ENCODE measurements at regions not wholly inside any gene's neighbourhood (a gene's known extent, or its start where the extent isn't known, plus 50 kb on each side); places are given as distances from the start of the nearest gene placed in this dataset.

DNA sequence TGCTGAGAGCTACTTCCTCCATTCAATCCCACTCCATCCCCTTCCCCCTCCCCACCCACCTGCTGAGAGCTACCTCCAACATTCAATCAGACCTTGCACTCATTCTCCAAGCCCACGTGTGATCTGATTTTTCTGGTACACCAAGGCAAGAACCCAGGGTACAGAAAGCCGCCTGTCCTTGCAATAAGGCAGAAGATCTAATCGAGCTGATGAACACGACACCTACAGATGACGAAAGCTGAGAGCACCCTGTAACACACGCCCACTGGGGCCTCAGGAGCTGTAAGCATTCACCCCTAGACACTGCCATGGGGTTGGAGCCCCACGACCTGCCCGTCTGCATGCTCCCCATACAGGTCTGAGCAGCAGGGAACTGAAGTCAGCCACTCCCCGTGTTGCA, 58.3 kb downstream of the TRIML1 start:
- DNase-seq (ENCODE audit: low read depth): no peak

DNA sequence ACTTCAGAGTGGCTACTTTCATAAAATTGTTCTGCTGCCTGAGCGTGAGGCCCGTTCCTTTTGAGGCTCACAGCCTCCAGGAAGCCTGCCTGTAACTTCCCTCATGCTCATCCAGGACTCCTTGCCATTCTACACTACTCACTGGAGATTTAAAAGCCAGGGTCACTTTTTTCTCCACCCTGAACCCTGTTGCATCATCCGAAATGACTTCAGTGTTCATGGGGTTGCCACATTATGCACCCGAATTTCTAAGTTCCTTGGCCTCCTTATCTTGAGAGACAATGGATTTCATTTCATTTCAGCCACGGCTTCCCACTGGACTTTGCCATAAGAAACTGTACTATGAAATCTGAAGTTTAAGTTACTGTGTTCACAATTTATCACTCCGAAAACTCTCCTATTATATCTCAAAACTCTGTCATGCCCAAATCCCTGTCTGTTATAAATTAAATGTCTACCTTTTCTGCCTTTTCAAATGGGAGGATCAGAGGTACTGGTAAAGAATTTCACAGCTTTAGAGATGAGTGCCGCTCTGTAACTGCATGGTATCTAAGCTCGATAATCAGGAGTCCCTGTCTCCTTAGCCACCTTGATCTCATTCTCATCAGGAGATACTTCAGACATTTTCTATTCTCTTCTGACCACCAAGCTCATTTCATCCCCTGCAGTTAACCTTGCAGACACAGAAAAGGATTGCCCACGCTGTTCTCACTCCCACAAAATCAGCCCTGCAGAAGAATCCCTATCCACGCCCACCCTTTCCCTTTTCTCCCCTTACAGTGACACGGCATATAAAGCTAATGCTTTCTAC, 59.9 kb downstream of the TRIML1 start:
- peak; percentile 42 for DNase-seq (ENCODE audit: low read depth)

DNA sequence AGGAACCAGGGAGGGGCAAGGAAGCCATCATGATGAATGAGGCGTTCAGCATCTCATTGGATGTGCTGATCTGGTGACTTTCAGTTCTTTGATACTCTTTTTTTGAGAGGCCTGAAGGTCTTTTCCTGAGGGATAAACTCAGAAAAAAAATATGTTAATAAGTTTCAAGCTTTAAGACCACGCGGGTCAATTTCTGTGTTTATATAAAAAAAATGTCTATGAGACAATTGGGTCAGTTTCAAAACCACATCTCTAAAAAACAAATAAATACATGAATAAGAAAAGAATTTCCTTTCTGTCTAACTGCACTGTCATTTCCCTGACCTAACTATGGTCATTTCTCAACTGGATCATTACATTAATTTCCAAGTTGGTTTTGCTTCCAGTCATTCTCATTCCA, 62.6 kb downstream of the TRIML1 start:
- DNase-seq (ENCODE audit: low read depth): peak; percentile 65

DNA sequence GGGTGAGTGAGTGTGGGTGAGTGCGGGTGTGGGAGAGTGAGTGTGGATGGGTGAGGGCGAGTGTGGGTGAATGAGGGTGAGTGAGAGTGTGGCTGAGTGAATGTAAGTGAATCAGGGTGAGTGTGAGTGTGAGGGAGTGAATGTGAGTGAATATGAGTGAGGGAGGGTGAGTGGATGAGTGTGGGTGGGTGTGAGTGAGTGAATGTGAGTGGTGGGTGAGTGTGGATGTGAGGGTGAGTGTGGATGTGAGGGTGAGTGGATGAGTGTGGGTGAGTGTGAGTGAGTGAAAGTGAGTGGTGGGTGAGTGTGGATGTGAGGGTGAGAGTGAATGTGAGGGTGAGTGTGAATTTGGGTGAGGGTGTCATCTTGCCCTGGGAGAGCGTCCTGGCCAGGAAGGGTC, 67.5 kb downstream of the TRIML1 start:
- DNase-seq (ENCODE audit: low read depth): no peak

DNA sequence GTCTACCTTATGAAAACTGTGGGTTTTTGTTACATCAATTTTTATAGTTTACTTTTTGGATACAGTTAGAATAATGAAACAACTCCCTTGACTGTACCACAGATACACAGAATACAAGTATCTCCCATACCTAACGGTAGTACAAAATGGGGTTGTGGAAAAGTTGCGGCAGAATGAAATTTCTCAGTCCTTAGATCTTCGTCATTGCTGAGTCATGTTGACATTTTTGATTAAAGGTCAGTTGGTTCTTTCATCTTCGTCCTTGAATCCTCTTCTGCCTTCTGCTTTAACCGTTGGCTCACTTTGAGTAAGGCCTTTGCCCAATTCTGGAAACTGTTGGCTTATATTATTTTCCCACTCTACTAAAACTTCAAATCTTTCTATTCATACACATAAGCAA, 75.6 kb downstream of the TRIML1 start:
- DNase-seq (ENCODE audit: low read depth): no peak

DNA sequence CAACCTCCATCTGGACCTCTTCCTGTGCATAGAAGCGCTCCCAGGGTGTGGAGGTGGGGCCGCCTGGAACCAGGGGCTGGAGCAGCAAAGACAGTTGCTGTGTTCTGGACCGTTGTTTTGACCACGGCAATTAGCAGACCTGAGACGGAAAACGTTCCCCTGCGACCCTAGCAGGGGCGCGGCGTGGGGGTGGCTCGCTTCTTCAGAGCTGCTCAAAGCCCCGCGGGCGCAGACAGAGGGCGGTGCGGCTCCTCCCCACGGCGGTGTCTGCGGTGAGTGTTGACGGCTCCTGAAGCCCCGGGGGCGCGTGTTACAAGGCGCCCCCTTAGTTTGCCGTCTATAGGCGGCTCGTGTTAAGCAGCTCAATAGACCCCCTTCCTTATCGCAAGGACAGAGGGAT, 79.2 kb downstream of the TRIML1 start:
- no peak for DNase-seq (ENCODE audit: low read depth)

DNA sequence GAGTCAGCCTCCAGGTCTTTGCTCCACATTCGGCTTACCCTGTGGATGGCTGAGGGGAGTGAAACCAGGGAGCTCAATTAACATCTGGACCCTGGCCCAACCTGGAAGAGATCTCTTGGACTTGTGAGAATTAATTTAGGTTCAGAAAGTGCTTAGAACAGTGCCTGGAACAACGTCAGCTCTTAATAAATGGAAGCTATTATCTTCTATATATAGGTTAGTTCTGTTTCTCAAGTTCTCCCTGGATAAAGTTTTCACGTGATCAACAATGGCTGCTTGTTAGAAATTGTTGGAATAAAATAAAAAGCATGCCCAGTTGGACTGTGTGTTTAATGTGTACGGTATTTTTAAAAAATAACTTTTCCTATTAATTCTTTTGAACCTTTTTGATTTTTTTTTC, 80.8 kb downstream of the TRIML1 start:
- DNase-seq (ENCODE audit: low read depth): no peak

DNA sequence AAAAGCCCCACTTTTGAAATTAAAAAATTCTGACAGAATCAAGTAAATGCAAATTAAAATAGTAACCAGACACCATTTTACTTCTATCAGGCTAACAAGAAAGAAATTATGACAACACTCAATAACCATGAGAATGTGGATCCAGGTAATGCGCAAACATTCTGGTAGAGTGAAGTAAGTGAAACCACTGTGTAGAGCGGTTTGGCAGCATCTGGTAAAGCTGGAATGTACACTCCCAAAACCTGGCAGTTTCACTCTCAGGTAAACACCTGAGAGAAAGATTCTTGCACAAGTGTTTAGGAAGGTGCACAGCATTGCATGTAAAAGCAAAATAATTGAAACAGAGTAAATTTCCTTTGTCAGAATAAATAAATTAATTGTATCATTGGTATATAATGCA, 81.8 kb downstream of the TRIML1 start:
- no peak for DNase-seq (ENCODE audit: low read depth)

DNA sequence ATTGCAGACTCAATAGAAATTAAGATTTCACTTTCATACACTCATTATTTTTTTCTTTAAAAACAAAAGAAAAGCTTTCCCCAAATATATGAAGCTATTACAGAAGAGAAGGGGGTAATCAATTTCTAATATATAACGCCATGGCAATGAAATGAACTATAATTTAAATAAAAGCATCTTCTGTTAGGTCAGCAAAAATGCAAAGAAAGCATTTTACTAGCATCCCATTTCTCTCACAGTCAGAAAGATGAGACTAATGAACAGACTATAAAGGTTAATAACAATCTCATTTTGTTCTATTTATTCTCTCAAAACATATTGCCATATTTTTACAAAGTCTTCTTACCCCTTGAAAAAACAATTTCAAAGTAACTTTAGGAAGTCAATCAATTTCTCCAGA, 89.0 kb downstream of the TRIML1 start:
- DNase-seq (ENCODE audit: low read depth): no peak

DNA sequence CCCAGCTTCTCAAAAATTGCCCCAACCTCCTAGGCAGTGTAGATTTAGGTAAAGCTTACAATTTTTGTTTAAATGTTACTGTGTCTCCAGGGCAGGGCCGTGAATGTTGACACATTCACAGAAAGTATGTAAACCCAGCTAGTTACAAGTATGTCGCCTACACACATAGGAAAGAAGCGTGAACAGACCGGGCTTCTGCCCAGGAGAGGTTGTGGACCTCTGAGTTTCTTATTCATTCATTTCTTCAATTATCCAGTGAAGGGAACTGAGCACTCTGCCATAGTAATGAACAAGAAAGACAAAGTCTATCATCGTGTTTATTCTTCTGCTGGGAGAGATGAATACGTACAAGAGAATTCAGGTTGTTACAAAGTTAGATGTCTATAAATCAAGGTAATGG, 93.2 kb downstream of the TRIML1 start:
- no peak for DNase-seq (ENCODE audit: low read depth)

DNA sequence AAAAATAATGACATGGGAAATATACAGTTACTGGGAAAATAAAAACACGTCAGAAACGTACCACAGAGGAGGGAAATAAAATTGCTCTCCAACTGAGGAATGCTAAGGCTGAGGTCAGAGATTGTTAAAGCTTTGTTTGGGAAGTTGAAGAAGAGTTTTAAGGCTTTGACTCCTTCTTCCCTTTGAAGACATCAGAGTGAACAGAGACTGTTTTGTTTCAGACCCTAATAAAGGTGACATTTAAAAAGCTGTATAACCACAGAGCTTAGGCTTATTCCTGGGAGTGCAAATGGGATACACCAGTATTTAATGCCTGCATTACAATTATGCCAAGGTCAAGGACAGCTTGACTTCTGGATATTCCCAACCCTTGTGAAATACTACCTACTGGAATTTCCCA, 102.8 kb downstream of the TRIML1 start:
- no peak for DNase-seq (ENCODE audit: low read depth)

DNA sequence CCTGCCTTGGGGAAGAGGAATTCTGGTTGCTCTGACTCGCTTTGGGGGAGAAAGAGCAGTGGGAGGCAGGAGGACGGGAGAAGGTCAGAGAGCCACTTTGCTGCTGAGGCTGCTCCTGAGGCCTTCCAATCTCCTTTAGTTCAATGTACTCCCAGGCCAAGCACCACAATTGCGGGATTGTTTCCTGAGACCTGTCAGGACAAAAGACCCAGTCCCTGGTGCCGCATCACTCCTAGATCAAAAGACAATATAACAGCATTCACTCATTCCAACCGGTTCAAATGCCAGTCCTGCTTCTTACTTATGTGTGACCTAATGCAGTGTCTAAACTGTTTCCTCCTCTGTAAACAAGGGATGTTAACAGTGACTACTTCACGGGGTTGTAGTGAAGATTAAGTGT, 106.4 kb downstream of the TRIML1 start:
- DNase-seq (ENCODE audit: low read depth): no peak

DNA sequence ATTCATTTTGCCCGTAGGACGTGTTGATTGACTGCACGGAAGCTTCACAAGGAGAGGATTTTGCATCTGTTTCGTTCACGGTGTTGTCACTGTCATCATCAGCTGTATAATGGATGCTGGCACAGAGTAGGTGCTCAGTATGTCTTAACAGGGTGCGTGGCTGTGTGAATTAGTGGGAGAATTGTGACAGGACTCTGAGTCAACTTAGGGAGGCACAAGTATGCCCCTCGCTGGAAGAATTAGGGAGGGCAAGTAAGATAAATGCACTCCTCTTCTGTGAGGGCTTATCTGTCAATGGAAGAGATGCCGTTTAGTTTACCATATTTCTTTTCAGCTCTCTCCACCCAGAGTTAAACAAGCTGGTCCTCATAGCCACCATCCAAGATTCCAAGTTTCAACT, 107.2 kb downstream of the TRIML1 start:
- peak; percentile 16 for DNase-seq (ENCODE audit: low read depth)

DNA sequence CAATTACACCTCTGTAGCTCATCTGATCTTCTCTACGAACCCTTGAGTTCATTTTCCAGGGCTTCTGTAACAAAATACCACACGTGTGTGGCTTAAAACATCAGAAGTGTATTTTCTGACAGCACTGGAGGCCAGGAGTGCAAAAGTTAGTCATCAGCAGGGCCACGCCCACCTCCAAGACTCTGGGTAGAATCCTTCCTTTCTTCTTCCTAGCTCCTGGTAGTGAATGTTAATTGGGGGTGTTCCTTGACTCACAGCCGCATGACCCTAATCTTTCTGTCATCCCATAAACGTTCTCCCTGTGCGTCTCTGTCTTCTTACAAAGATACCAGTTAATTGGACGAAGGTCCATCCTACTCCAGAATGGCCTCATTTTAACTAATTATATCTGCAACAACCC, 115.0 kb downstream of the TRIML1 start:
- peak; percentile 21 for DNase-seq (ENCODE audit: low read depth)

DNA sequence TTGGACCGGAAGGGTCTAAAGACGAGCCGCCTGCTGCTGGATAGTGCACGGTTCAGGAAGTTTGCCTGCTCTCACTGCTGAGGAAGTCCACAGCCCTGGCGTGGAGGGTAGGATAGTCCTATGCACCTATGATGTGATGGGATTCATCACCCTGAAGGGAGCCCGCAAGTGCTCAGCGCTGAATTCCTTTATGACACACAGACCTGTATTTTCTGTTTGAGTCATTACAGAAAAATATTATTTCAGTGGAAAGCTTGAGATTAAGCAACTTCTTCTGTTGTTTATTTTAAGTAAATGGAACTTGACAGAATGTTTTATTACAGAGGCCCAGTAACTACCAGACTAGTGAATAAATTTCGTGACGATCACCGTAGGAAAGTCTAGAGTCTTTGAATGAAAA, 123.2 kb downstream of the TRIML1 start:
- DNase-seq (ENCODE audit: low read depth): peak; percentile 77

DNA sequence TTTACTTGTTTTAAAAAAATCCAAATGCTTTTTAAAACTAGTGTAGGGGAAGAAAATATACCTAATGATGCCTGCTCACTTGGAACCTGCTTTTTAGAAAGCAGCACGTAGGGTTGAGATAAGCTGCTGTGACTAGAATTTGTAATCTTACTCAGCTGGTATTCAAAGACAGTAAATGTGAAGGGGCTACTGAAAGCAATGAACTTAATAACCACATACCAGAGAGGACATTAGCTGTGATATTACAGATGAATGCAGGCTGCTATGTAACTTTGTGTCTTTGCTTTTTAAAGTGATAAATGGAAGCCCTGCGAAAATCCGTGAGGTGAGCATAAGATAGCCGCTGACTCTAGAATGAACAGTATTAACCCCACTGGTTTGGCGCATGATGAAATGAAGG, 124.1 kb downstream of the TRIML1 start:
- DNase-seq (ENCODE audit: low read depth): no peak

DNA sequence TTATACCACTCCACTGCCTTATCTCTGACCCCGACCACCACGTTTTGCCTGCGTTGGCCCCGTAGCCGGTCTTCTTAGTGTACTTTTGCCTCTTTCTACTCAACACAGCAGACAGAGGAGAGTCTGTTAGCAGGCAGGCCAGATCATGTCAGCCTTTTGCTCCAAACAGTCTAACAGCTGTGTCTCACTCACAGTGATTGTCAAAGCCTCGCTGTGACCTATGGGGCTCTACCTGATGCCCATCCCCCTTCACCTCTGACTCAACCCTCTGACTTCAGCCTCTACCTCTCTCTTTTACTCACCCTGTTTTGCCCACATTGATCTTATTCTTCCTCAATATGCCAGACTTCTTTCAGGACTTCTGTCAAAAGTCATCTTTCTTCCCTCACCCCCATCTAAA, 127.1 kb downstream of the TRIML1 start:
- no peak for DNase-seq (ENCODE audit: low read depth)

DNA sequence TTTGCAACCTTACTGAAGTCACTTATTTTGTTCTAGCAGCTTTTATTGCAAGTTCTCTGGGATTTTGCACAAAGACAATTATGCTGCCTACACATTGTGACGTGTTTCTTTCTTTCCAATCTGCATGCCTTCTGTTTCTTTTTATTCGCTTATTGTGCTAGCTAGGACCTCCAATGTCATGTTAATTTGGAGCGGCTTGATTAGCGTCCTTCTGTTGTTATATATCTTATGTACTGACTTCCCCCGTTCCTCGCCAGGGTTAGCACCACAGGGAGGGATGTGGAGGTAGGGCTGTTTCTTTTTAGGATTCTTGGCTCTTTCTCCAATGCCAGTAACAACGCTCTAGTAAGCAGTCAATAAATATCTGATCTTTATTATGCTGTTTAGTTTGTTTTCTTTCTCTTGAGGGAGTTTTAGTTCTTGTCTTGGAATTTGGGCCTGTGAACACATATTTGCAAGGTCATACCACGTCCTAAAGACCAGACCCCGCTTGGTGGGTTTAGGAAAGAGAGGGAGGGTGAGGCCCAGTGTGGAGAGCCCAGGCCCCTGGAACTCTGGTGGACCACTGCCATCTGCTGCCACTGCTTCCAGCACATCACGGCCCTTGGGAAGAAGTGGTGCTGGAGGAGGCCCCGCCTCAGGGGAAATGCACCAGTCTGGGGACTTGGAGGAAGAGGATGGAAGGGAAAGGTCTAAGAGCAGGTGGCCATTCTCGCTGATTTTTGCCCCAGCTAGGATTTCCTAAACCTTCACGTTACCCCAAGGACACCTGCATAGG, 129.1 kb downstream of the TRIML1 start:
- no peak for DNase-seq (ENCODE audit: low read depth)

DNA sequence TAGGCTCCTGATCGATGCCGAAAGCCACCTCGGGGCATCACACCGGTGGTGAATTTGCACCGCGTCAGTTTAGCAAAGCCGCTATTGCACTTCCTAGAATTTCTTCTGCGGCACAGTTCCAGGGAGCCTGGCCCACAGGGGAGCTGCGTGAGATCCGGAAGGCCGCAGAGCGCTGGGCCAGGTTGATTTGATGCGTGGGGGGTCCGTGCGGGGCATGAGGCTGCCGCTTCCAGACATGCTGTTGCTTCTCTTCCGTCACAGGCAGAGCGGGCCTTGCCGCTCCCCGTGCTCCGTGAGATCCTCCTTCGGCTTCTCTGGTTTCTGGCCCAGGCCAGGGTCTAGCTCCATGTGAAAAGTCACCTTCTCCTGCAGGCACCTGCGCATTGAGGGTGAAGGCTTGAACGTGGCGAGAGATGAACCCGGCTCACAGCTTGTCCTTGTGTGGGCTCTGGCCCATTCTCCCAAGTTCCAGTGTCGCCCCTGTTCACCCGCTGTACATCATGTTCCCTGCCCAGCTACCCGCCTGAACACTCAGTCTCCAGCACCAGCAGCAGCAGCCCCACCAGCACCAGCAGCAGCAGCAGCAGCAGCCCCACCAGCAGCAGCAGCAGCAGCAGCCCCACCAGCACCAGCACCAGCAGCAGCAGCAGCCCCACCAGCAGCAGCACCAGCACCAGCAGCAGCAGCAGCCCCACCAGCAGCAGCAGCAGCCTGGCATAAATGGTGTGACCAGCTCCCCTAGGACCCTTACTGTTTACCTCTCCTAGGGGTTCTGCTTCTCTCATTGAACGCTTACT, 131.2 kb downstream of the TRIML1 start:
- DNase-seq (ENCODE audit: low read depth): no peak

DNA sequence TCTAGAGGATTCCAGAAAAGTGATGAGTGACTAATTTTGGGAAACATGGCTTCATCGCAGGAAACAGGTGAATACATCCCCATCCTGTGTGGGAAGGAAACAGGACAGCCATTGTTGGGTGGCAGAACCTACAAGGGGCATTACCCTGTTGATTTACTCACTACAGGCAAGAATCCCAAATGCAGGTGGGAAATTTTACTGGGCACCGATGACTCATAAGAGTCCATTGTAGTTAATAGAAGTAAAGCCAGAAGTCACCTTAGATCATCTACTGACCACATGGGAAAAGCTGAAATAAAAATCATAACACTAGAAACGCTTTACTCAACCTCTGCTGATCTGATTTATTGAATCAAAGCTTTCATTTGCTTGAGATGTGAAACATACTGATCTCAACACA, 136.4 kb downstream of the TRIML1 start:
- DNase-seq (ENCODE audit: low read depth): no peak

DNA sequence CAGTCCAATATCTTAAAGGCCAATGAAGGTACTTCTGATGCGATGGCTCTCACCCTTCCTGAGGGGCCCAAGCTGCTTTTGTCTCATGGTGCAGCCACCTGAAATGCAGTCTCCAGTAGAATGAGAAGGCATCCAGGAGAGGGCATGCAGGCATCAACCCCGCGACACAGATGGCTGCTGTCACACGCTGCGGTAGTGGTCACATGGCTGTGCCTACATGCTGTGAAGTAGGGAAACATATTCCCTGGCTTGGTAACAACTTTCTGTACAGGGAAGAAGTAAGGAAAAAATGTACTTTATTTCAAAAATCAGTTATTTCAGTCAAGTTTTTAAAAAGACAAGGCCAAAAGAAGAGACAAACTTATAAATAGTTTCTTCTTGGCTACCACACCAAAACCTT, 139.9 kb downstream of the TRIML1 start:
- no peak for DNase-seq (ENCODE audit: low read depth)

DNA sequence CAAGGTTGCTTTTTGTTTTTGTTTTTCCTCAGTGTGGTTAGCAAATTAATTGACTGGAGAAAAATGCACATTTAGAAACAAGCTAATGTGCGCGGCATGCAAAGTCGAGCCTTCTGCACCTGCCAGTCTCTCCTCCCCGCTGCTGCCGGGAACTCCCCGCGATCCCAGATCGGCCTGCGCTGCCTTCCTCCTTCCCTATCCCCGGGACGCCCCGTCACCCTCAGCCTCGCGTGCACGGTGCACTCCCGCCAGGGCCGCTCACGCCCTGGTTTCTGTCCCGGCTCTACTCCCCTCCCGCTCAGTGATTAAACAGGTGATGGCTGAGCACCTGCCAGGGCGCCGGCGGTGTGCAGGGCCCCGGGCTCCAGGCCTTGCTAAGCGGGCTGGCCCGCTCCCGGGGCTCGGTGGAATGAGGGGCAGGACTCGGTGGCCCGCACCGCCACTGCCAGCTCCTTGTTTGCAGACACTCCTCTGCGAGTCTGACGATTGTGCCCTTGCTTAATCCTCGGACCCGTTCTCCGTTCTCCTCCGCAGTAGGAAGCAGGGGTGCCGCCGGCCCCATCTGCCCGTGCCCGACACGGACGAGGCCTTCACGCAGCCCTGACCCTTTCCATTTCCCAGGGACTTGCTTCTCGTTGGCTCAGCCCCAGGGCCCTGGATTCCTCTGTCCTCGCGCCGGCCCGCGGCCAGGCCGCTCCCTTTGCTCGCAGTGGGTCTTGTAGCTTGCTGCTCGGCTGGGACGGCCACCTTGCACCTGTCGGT, 143.4 kb downstream of the TRIML1 start:
- DNase-seq (ENCODE audit: low read depth): no peak

All from iris pigment epithelial cell (primary cell).